ENCODE measurements at regions not wholly inside any gene's neighbourhood (a gene's known extent, or its start where the extent isn't known, plus 50 kb on each side); places are given as distances from the start of the nearest gene placed in this dataset.

DNA sequence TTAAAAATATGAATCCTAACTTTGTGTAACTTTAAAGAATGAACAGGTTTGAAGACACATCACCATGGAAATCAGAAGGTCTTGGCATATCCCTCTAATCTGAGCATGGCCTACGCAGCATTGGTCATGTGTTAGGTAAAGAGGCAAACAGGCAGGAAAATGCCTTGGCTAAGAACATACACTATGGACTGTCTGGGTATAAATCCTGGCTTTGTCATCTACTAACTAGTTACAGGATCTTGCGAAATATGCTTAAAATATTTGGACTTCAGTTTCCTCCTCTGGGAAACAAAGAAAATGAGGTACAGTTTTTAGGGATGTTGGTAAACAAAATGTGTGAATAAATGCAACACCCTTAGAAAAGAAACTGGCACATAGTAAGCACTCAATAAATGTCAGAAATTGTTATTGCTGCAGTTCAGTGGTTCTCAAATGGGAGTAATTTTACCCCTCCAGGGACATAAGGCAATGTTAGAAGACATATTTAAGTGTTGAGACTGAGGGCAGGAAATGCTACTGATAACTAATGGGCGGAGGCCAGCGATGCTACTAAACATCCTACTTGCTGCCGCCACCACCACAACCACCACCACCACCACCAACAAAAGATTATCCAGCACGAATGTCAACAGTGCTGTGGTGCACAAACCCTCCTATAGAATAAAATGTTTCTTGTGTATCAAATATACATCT lies 770.8 kb upstream of the SOX9 start:
- no peaks in the 10 kb centered on the region for H3K9me3 ChIP-seq (ENCODE audit: control insufficient read depth in 2 of 2, insufficient read depth in 1 of 2, low read depth in 1 of 2, low read length in 1 of 2)
- FAIRE-seq = no peak
- H3K36me3 ChIP-seq (ENCODE audit: control insufficient read depth in 3 of 3, insufficient read depth in 2 of 3, low read depth in 1 of 3, low read length in 3 of 3) = no peaks in the 10 kb centered on the region
- no peaks in the 10 kb centered on the region for H3K27me3 ChIP-seq (ENCODE audit: control insufficient read depth in 3 of 3, insufficient read depth in 3 of 3, low read length in 3 of 3)
- 88 to 91% (median 91%) methylated on average over 6 of the region's 6 CpGs for WGBS, 3 donors
- no peak for DNase-seq
- no peak overlapping the region for H3K27ac ChIP-seq (ENCODE audit: low read depth in 1 of 3, low read length in 2 of 3)
- no peaks in the 10 kb centered on the region for H3K4me1 ChIP-seq (ENCODE audit: control insufficient read depth in 3 of 3, insufficient read depth in 2 of 3, low read depth in 1 of 3, low read length in 2 of 3)
- H3K4me3 ChIP-seq (ENCODE audit: low read depth in 1 of 3, low read length in 3 of 3) = no peak overlapping the region

DNA sequence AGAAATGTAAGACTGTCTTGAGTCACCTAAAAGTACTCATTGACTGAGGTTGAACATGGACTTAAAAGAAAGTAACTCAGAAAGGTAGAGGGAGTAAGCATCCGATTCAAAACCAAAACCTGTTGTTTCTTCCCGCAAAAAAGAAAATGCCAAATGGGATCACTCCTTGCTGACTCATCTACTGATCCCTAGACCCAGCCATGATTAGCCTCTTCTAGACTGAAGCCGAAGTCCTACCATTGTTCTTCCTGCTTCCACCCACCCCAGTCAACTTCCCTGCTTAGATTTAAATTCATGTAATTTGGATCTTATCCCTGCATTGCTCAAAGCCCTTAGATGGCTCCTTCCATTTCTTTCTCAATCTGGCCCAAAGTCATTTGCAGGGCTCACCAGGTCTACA lies 760.5 kb upstream of the SOX9 start:
- DNase-seq = no peak
- H3K36me3 ChIP-seq (ENCODE audit: control insufficient read depth in 3 of 3, insufficient read depth in 2 of 3, low read depth in 1 of 3, low read length in 3 of 3) = no peaks in the 10 kb centered on the region
- peaks cover 0 to 1% (median 0%) of the 10 kb centered on the region in 3 donors for H3K27me3 ChIP-seq (ENCODE audit: control insufficient read depth in 3 of 3, insufficient read depth in 3 of 3, low read length in 3 of 3)
- no peak overlapping the region for H3K27ac ChIP-seq (ENCODE audit: low read depth in 1 of 3, low read length in 2 of 3)
- H3K4me1 ChIP-seq (ENCODE audit: control insufficient read depth in 3 of 3, insufficient read depth in 2 of 3, low read depth in 1 of 3, low read length in 2 of 3) = no peaks in the 10 kb centered on the region
- WGBS, 3 donors = 84 to 93% (median 93%) methylated on average over 3 of the region's 3 CpGs
- H3K9me3 ChIP-seq (ENCODE audit: control insufficient read depth in 2 of 2, insufficient read depth in 1 of 2, low read depth in 1 of 2, low read length in 1 of 2) = peaks cover 0 to 4% of the 10 kb centered on the region in 2 donors
- H3K4me3 ChIP-seq (ENCODE audit: low read depth in 1 of 3, low read length in 3 of 3) = no peak overlapping the region
- no peak for FAIRE-seq

DNA sequence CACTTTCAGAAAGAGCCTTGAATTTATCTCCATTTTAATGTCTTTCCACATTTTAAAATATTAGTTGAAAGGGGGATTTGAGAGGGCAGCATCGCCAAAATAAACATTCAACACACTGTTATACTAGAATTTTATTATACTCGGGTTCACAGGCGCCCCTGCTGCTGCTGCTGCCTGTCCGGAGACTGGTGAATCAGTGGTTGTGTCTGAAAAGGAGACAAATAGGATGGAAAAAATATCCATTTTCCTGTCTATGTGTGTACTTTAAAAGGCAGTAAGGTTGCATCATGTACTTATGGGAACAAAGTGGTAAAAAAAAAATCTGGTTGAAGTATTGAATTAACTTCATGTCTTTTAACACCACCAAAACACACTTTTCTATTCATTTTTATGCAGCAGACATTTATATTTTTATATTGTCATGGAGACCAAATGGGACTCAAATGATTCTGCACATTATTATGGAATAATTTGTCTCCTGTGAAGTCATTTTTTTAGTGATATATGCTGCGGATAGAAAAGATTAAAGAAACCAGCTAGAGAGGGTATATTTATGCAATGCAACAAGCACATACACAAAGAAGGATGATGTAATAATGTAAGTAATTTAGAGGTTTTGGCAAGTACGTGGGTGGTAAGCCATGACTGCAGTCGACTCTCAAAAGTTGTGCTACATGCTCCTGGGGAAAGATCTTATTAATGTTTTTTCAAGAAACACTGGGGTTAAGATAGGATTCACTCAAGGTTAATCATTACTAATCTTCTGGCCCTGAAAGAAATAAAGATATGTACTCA lies 759.0 kb upstream of the SOX9 start:
- Histone ChIP-seq H3K9me3 (ENCODE audit: control insufficient read depth in 2 of 2, insufficient read depth in 1 of 2, low read depth in 1 of 2, low read length in 1 of 2) (peaks cover 0 to 4% of the 10 kb centered on the region in 2 donors), H3K36me3 (ENCODE audit: control insufficient read depth in 3 of 3, insufficient read depth in 2 of 3, low read depth in 1 of 3, low read length in 3 of 3) (no peaks in the 10 kb centered on the region), H3K27me3 (ENCODE audit: control insufficient read depth in 3 of 3, insufficient read depth in 3 of 3, low read length in 3 of 3) (peaks cover 0 to 1% (median 0%) of the 10 kb centered on the region in 3 donors), H3K4me1 (ENCODE audit: control insufficient read depth in 3 of 3, insufficient read depth in 2 of 3, low read depth in 1 of 3, low read length in 2 of 3) (no peaks in the 10 kb centered on the region), H3K27ac (ENCODE audit: low read depth in 1 of 3, low read length in 2 of 3) (no peak overlapping the region), H3K4me3 (ENCODE audit: low read depth in 1 of 3, low read length in 3 of 3) (no peak overlapping the region)
- WGBS, 3 donors = 65 to 72% (median 70%) methylated on average over 7 of the region's 7 CpGs
- DNase-seq (no peak), FAIRE-seq (no peak)

DNA sequence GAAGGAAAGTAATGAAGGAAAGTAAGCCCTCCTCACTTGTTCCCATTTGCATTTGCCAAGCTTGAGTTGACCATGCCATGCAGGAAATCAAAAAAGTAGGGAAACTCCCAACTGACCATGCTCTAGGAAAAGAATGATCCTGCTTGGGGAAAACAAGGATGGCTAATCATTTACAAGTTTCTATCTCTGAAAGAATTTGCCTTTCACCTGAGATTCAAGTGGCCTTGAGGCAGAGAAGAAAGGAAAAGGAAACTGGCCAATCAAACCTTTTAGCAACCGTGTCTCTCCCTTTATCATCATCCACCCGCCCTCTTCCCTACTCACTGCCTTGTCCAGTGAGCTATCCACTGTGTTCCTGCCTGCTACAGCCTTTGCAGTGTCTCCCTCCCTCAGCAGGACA lies 757.2 kb upstream of the SOX9 start:
- Histone ChIP-seq H3K36me3 (ENCODE audit: control insufficient read depth in 3 of 3, insufficient read depth in 2 of 3, low read depth in 1 of 3, low read length in 3 of 3) (no peaks in the 10 kb centered on the region), H3K27ac (ENCODE audit: low read depth in 1 of 3, low read length in 2 of 3) (no peak overlapping the region), H3K4me3 (ENCODE audit: low read depth in 1 of 3, low read length in 3 of 3) (no peak overlapping the region), H3K9me3 (ENCODE audit: control insufficient read depth in 2 of 2, insufficient read depth in 1 of 2, low read depth in 1 of 2, low read length in 1 of 2) (no peaks in the 10 kb centered on the region), H3K27me3 (ENCODE audit: control insufficient read depth in 3 of 3, insufficient read depth in 3 of 3, low read length in 3 of 3) (no peaks in the 10 kb centered on the region), H3K4me1 (ENCODE audit: control insufficient read depth in 3 of 3, insufficient read depth in 2 of 3, low read depth in 1 of 3, low read length in 2 of 3) (no peaks in the 10 kb centered on the region)
- WGBS, 3 donors = 31 to 51% (median 40%) methylated on average over 2 of the region's 2 CpGs
- no peak for DNase-seq
- FAIRE-seq = no peak

DNA sequence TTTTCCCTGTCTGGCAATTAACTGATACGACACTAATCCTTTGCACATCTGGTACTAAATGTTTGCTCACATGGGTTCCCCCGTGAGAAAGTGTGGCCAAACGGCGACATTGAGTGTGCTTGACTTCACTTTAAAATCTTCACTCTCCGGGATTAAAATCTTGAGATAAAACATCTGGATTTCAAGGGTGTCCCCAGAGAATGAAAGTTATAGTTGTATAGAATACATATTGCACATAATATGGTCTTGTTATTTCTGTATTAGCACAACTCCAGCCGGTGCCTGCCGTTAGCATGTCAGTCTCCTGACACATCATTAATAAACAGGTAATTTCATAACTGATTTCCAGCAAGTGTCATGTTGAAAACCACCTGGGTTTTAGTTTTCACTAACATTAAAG lies 749.0 kb upstream of the SOX9 start:
- DNase-seq (no peak), FAIRE-seq (no peak)
- no peak overlapping the region for H3K4me3 ChIP-seq (ENCODE audit: low read depth in 1 of 3, low read length in 3 of 3)
- H3K36me3 ChIP-seq (ENCODE audit: control insufficient read depth in 3 of 3, insufficient read depth in 2 of 3, low read depth in 1 of 3, low read length in 3 of 3) = no peaks in the 10 kb centered on the region
- no peaks in the 10 kb centered on the region for H3K27me3 ChIP-seq (ENCODE audit: control insufficient read depth in 3 of 3, insufficient read depth in 3 of 3, low read length in 3 of 3)
- 70 to 94% (median 86%) methylated on average over 7 of the region's 7 CpGs for WGBS, 3 donors
- no peaks in the 10 kb centered on the region for H3K9me3 ChIP-seq (ENCODE audit: control insufficient read depth in 2 of 2, insufficient read depth in 1 of 2, low read depth in 1 of 2, low read length in 1 of 2)
- H3K4me1 ChIP-seq (ENCODE audit: control insufficient read depth in 3 of 3, insufficient read depth in 2 of 3, low read depth in 1 of 3, low read length in 2 of 3) = no peaks in the 10 kb centered on the region
- no peak overlapping the region for H3K27ac ChIP-seq (ENCODE audit: low read depth in 1 of 3, low read length in 2 of 3)

DNA sequence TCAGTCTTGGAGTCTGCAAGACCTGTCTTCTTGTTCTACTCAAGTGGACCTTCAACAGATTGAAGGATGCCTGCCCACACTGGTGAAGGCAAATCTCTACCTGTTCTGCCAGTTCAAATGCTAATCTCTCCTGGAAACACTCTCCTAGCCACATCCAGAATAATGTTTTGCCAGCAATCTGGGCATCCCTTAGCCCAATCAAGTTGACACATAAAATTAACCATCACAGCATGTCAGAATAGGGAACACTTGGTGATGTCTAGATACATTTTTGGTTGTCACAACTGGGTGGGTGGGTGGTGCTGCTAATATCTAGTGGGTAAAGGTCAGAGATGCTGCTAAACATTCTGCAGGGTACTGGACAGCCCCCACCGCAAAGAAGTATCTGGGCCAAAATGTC lies 744.9 kb upstream of the SOX9 start:
- Histone ChIP-seq H3K27me3 (ENCODE audit: control insufficient read depth in 3 of 3, insufficient read depth in 3 of 3, low read length in 3 of 3) (no peaks in the 10 kb centered on the region), H3K4me3 (ENCODE audit: low read depth in 1 of 3, low read length in 3 of 3) (no peak overlapping the region), H3K36me3 (ENCODE audit: control insufficient read depth in 3 of 3, insufficient read depth in 2 of 3, low read depth in 1 of 3, low read length in 3 of 3) (no peaks in the 10 kb centered on the region), H3K9me3 (ENCODE audit: control insufficient read depth in 2 of 2, insufficient read depth in 1 of 2, low read depth in 1 of 2, low read length in 1 of 2) (no peaks in the 10 kb centered on the region), H3K4me1 (ENCODE audit: control insufficient read depth in 3 of 3, insufficient read depth in 2 of 3, low read depth in 1 of 3, low read length in 2 of 3) (no peaks in the 10 kb centered on the region), H3K27ac (ENCODE audit: low read depth in 1 of 3, low read length in 2 of 3) (no peak overlapping the region)
- DNase-seq = no peak
- 88 to 95% (median 95%) methylated on average over 1 of the region's 1 CpG for WGBS, 3 donors
- FAIRE-seq = no peak

DNA sequence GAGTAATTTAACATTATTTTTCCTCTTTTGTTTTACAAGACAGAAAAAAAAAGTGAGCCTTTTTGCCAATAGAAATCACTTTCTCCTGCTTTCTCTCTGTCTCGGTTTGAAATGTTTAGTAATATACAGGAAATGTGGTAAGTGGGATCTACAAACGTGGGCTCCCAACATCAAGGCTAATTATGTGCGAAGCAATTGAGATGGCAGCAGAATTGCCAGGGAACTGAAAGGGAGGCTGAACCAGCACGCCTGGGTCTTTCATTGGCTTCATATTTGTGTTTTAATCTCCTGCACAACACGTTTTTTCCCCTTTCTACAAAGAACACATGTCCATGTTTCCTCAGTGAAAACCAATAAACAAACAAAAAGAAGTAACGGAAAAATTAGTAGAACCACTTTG lies 743.9 kb upstream of the SOX9 start:
- Histone ChIP-seq H3K4me3 (ENCODE audit: low read depth in 1 of 3, low read length in 3 of 3) (no peak overlapping the region), H3K27ac (ENCODE audit: low read depth in 1 of 3, low read length in 2 of 3) (no peak overlapping the region), H3K36me3 (ENCODE audit: control insufficient read depth in 3 of 3, insufficient read depth in 2 of 3, low read depth in 1 of 3, low read length in 3 of 3) (no peaks in the 10 kb centered on the region), H3K9me3 (ENCODE audit: control insufficient read depth in 2 of 2, insufficient read depth in 1 of 2, low read depth in 1 of 2, low read length in 1 of 2) (no peaks in the 10 kb centered on the region), H3K4me1 (ENCODE audit: control insufficient read depth in 3 of 3, insufficient read depth in 2 of 3, low read depth in 1 of 3, low read length in 2 of 3) (no peaks in the 10 kb centered on the region), H3K27me3 (ENCODE audit: control insufficient read depth in 3 of 3, insufficient read depth in 3 of 3, low read length in 3 of 3) (no peaks in the 10 kb centered on the region)
- WGBS, 3 donors = 60 to 71% (median 68%) methylated on average over 6 of the region's 6 CpGs
- no peak for DNase-seq
- no peak for FAIRE-seq

DNA sequence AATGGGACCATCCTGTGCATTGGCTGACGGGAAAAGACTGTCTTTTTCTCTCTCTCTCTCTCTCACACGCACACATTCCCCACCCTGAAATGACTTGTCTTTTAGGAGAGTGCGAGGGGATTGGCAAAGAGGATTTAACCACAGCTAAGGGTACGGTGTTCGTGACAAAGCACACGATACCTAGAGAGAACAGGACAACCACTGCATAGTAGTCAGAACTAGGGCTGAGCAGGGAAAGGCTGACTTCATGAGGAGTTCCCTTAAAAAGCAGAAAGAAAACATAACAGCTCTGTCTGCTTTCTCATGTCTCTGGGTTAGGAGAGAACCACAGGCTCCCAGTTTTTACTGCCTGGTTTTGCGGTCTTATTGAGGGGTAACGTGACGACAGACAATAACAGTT lies 742.8 kb upstream of the SOX9 start:
- Histone ChIP-seq H3K27ac (ENCODE audit: low read depth in 1 of 3, low read length in 2 of 3) (no peak overlapping the region), H3K36me3 (ENCODE audit: control insufficient read depth in 3 of 3, insufficient read depth in 2 of 3, low read depth in 1 of 3, low read length in 3 of 3) (no peaks in the 10 kb centered on the region), H3K9me3 (ENCODE audit: control insufficient read depth in 2 of 2, insufficient read depth in 1 of 2, low read depth in 1 of 2, low read length in 1 of 2) (no peaks in the 10 kb centered on the region), H3K4me3 (ENCODE audit: low read depth in 1 of 3, low read length in 3 of 3) (no peak overlapping the region), H3K4me1 (ENCODE audit: control insufficient read depth in 3 of 3, insufficient read depth in 2 of 3, low read depth in 1 of 3, low read length in 2 of 3) (no peaks in the 10 kb centered on the region), H3K27me3 (ENCODE audit: control insufficient read depth in 3 of 3, insufficient read depth in 3 of 3, low read length in 3 of 3) (no peaks in the 10 kb centered on the region)
- DNase-seq (no peak), FAIRE-seq (no peak)
- 80 to 90% (median 87%) methylated on average over 9 of the region's 9 CpGs for WGBS, 3 donors
